ENCODE measurements at regions not wholly inside any gene's neighbourhood (a gene's known extent, or its start where the extent isn't known, plus 50 kb on each side); places are given as distances from the start of the nearest gene placed in this dataset.
A peak's percentile ranks its signal among the peaks of the same experiment; 100 is the strongest.

DNA sequence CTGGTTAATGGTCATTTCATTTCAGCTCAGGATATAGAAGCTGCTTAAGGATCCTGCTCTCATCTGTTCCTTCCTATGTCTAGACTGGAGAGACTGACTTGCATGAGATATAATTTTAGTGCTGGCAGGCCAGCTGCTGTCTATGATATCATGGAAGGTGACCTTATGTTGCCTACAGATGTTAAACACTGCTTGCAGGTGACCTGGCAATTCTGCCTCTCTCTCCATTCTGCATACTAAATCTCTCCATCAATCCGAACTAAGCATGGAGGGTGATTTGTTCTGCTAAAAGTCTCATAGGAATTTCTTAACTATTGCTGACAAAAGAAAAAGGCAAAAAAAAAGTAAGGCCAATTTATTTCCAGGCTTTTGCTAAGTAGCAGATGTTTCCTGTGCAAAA, 81.0 kb downstream of the CCNA1 start:
- Histone ChIP-seq H3K4me1 (no peaks in the 10 kb centered on the region), H3K4me3 (no peak overlapping the region), H3K9me3 (no peaks in the 10 kb centered on the region), H3K27ac (no peak overlapping the region), H3K4me2 (no peak overlapping the region)
- WGBS (ENCODE audit: missing lambda C conversion rate), result 0% methylated on average over 1 of the region's 1 CpG
- no peak for TF ChIP-seq MYC (IDR thresholded peaks at IDR 0.05; ENCODE audit: borderline replicate concordance, low read length)
- no peak for DNase-seq (ENCODE audit: low read depth in 1 of 2, low spot score in 1 of 2)
- no peak for FAIRE-seq
- no peak for ATAC-seq
- ChIA-PET POLR2A (no interaction called here), CTCF (no interaction called here)

DNA sequence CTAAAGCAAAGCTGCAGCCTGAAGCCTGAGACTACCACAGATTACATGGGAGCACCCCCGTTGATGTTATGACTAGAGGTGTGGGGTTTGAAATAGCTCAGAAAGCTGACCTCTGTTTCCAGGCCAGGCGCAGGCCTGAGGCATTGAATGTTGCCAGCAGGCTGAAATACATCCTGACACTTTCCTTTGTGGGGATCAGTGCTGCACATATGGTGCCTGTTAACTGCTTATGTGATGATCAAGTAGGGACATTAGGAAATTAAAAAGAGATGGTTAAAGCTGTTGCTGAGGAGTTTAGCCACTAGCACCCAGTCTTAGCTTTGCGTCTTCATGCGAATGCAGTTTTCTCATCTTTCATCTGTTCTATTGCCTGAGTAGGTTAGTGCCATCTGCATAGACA, 83.2 kb downstream of the CCNA1 start:
- H3K4me3 ChIP-seq, result no peak overlapping the region
- no peak overlapping the region for H3K4me2 ChIP-seq
- TF ChIP-seq FOSB (CRISPR knock-in tag; IDR thresholded peaks at IDR 0.05) (no peak), GATA3 (IDR thresholded peaks at IDR 0.05; ENCODE audit: borderline replicate concordance) (no peak), ZSCAN20 (CRISPR knock-in tag; IDR thresholded peaks at IDR 0.05) (no peak), NR3C1 (IDR thresholded peaks at IDR 0.05) (no peak)
- TF ChIP-seq, protein P1, sequence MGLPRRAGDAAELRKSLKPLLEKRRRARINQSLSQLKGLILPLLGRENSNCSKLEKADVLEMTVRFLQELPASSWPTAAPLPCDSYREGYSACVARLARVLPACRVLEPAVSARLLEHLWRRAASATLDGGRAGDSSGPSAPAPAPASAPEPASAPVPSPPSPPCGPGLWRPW (IDR thresholded peaks at IDR 0.05), result no peak
- FAIRE-seq, result no peak
- no peak for ATAC-seq
- POLR2A ChIA-PET, result no interaction called here
- H3K27ac ChIP-seq, result no peak overlapping the region
- WGBS (ENCODE audit: missing lambda C conversion rate), result 54% methylated on average over 4 of the region's 4 CpGs
- no peak for DNase-seq (ENCODE audit: low read depth in 1 of 2, low spot score in 1 of 2)
- no peaks in the 10 kb centered on the region for H3K9me3 ChIP-seq
- CTCF ChIA-PET, result no interaction called here
- no peaks in the 10 kb centered on the region for H3K4me1 ChIP-seq

GRCh38 chr13:36516225-36516624, 83.9 kb downstream of the CCNA1 start:
- Histone ChIP-seq H3K27ac (no peak overlapping the region), H3K4me1 (no peaks in the 10 kb centered on the region), H3K9me3 (no peaks in the 10 kb centered on the region), H3K4me2 (no peak overlapping the region), H3K4me3 (no peak overlapping the region)
- ChIA-PET POLR2A (no interaction called here), CTCF (no interaction called here)
- DNase-seq (ENCODE audit: low read depth in 1 of 2, low spot score in 1 of 2) (no peak), FAIRE-seq (no peak), ATAC-seq (no peak)
- 5% methylated on average over 2 of the region's 2 CpGs for WGBS (ENCODE audit: missing lambda C conversion rate)
- TF ChIP-seq MAFK (IDR thresholded peaks at IDR 0.05; ENCODE audit: partially characterized antibody) (peak; percentile 49), ZC3H11A (IDR thresholded peaks at IDR 0.05) (no peak), MAX (IDR thresholded peaks at IDR 0.05) (no peak), CBX8 (IDR thresholded peaks at IDR 0.05) (no peak), TFCP2L1 (CRISPR knock-in tag; IDR thresholded peaks at IDR 0.05) (no peak), BHLHE40 (IDR thresholded peaks at IDR 0.05; ENCODE audit: low read depth, low read length) (no peak)
- TF ChIP-seq, protein P2, sequence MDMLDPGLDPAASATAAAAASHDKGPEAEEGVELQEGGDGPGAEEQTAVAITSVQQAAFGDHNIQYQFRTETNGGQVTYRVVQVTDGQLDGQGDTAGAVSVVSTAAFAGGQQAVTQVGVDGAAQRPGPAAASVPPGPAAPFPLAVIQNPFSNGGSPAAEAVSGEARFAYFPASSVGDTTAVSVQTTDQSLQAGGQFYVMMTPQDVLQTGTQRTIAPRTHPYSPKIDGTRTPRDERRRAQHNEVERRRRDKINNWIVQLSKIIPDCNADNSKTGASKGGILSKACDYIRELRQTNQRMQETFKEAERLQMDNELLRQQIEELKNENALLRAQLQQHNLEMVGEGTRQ (IDR thresholded peaks at IDR 0.05), result no peak

DNA sequence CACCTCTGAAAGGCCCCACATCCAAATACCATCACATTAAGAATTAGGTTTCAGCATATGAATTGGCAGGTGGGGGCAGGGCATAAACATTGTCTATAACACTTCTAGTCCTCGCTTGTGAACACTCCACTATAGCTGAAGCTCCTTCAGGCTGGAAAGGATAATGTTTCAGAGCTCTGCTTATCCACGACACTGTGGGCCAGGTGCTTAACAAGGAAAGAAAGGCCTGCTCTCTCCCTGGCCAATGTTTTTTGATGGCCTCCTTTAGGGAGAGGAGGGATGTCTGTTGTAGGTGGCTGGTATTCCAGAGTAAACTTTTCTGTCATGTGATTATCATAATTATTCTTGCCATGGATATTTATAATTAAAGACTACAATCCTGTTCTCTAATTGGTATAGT, 86.4 kb downstream of the CCNA1 start:
- POLR2A ChIA-PET, result no interaction called here
- H3K4me2 ChIP-seq, result no peak overlapping the region
- TF ChIP-seq KDM1A (IDR thresholded peaks at IDR 0.05; ENCODE audit: low read depth) (no peak), ESRRA (IDR thresholded peaks at IDR 0.05; ENCODE audit: borderline replicate concordance, low read length) (no peak), NFE2L2 (conservative IDR thresholded peaks at IDR 0.05; ENCODE audit: low read length) (no peak), JUN (IDR thresholded peaks at IDR 0.05) (no peak), POLR2A (IDR thresholded peaks at IDR 0.05; ENCODE audit: low read length) (no peak), MAX (IDR thresholded peaks at IDR 0.05) (no peak), BHLHE40 (IDR thresholded peaks at IDR 0.05; ENCODE audit: low read depth, low read length) (no peak)
- TF ChIP-seq, protein P3, sequence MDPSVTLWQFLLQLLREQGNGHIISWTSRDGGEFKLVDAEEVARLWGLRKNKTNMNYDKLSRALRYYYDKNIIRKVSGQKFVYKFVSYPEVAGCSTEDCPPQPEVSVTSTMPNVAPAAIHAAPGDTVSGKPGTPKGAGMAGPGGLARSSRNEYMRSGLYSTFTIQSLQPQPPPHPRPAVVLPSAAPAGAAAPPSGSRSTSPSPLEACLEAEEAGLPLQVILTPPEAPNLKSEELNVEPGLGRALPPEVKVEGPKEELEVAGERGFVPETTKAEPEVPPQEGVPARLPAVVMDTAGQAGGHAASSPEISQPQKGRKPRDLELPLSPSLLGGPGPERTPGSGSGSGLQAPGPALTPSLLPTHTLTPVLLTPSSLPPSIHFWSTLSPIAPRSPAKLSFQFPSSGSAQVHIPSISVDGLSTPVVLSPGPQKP (IDR thresholded peaks at IDR 0.05; ENCODE audit: low read depth, low read length), result no peak
- TF ChIP-seq, protein P1 (IDR thresholded peaks at IDR 0.05), result no peak
- 0% methylated on average over 2 of the region's 2 CpGs for WGBS (ENCODE audit: missing lambda C conversion rate)
- no peak for FAIRE-seq
- CTCF ChIA-PET, result interaction anchor here (0.7 kb wide), 1 partner anchor 25 kb away, joined by 3 read pairs; no protein-coding TSS in a partner anchor
- no peak for DNase-seq (ENCODE audit: low read depth in 1 of 2, low spot score in 1 of 2)
- no peak overlapping the region for H3K27ac ChIP-seq
- no peak overlapping the region for H3K4me3 ChIP-seq
- no peaks in the 10 kb centered on the region for H3K9me3 ChIP-seq
- no peak for ATAC-seq
- no peaks in the 10 kb centered on the region for H3K4me1 ChIP-seq

Data from A549 (cell line).